Right lobe of liver (tissue), 6 donors: ENCODE measurements at regions not wholly inside any gene's neighbourhood (a gene's known extent, or its start where the extent isn't known, plus 50 kb on each side); places are given as distances from the start of the nearest gene placed in this dataset.
A peak's percentile ranks its signal among the peaks of the same experiment; 100 is the strongest.

ENCODE experiments used
- ATAC-seq, 4 donors: fragments of 200-7000 bp; cut with Tn5 transposase; one replicate each; pipeline ENCODE4 v1.9.1; 2020; ENCODE audit warnings: mild to moderate bottlenecking in 4 of 4, moderate library complexity in 4 of 4
- DNase-seq, 3 donors: peaks; one replicate each; pipeline ENCODE4 v3.0.0-alpha.2; 2020
- H3K27ac ChIP-seq, 3 donors: fragments of 200-600 bp; one replicate each; pipeline ENCODE4 v1.8.0; 2022
- H3K27me3 ChIP-seq, 2 donors: fragments of 200-600 bp; one replicate each; pipeline ENCODE4 v1.8.0; 2022
- H3K36me3 ChIP-seq, 4 donors: fragments of 200-600 bp; sonication (generic) in 1 of 4; one replicate each; pipeline versions ENCODE4 v1.5.1 to v1.8.0; 2017 to 2022; ENCODE audit warnings: control low read depth in 1 of 4
- H3K4me1 ChIP-seq, 4 donors: fragments of 200-600 bp; sonication (generic) in 1 of 4; one replicate each; pipeline versions ENCODE4 v1.5.1 to v1.8.0; 2017 to 2022; ENCODE audit warnings: control low read depth in 1 of 4
- H3K4me3 ChIP-seq, 3 donors: fragments of 200-600 bp; one replicate each; pipeline ENCODE4 v1.8.0; 2022
- H3K9me3 ChIP-seq, 4 donors: fragments of 200-600 bp; sonication (generic) in 1 of 4; one replicate each; pipeline versions ENCODE4 v1.5.1 to v1.8.0; 2017 to 2022; ENCODE audit warnings: control low read depth in 1 of 4
- CTCF ChIP-seq, 4 donors: fragments of 200-600 bp in 3 of 4; fragments of 450-650 bp in 1 of 4; IDR thresholded peaks; one replicate each; pipeline versions ENCODE4 v1.5.1 to v1.8.0; 2016 to 2022; ENCODE audit warnings: antibody characterized with exemption in 4 of 4, mild to moderate bottlenecking in 2 of 4
- POLR2A ChIP-seq: fragments of 450-650 bp; IDR thresholded peaks from one replicate; pipeline ENCODE4 v1.6.1; 2017; ENCODE audit warnings: antibody characterized with exemption, mild to moderate bottlenecking
- WGBS: methylation state at CpG from one replicate; pipeline ENCODE4 v1.1.6; 2018; ENCODE audit warnings: low coverage, low lambda C conversion rate; ENCODE audit not compliant: insufficient coverage; ENCODE audit errors: missing lambda C conversion rate; 5-methylcytosine and 5-hydroxymethylcytosine counted together
- intact Hi-C, 2 donors: fragments of 100-400 bp; cut with DNase I; formaldehyde crosslinking; loops; one replicate each; pipeline versions ENCODE4 v1.11.2 to v1.14.1; 2022
- donor health status: DM: no; HTN: yes; CAD: no.
- donor health status: DM: no; HTN: no; CAD: no.
- donor health status: DM: no; HTN: no; CAD: no.
- donor health status: DM: no; HTN: yes; CAD: no.
- donor health status: DM: no; HTN: yes; CAD: no.

GRCh38 chr6:112485827-112486212, 138.7 kb downstream of the RFPL4B start:
- H3K9me3 ChIP-seq: no peaks in the 10 kb centered on the region
- intact Hi-C loops: no loop called here
- 47% methylated on average over 1 of the region's 1 CpG for WGBS
- ATAC-seq: no peak
- no peaks in the 10 kb centered on the region for H3K27me3 ChIP-seq
- H3K36me3 ChIP-seq: no peaks in the 10 kb centered on the region
- H3K27ac ChIP-seq: no peak overlapping the region
- TF ChIP-seq POLR2A (no peak), CTCF (IDR thresholded peaks at IDR 0.05) (no peak)
- H3K4me3 ChIP-seq: no peak overlapping the region
- DNase-seq: no peak
- H3K4me1 ChIP-seq: no peaks in the 10 kb centered on the region

GRCh38 chr6:112486454-112486853, 139.3 kb downstream of the RFPL4B start:
- intact Hi-C loops: no loop called here
- no peak overlapping the region for H3K4me3 ChIP-seq
- no peaks in the 10 kb centered on the region for H3K27me3 ChIP-seq
- TF ChIP-seq POLR2A (no peak), CTCF (IDR thresholded peaks at IDR 0.05) (no peak)
- no peak for DNase-seq
- no peaks in the 10 kb centered on the region for H3K4me1 ChIP-seq
- 51% methylated on average over 3 of the region's 3 CpGs for WGBS
- ATAC-seq: no peak
- no peak overlapping the region for H3K27ac ChIP-seq
- no peaks in the 10 kb centered on the region for H3K9me3 ChIP-seq
- no peaks in the 10 kb centered on the region for H3K36me3 ChIP-seq

- no peak for DNase-seq
- Histone ChIP-seq H3K27ac (no peak overlapping the region), H3K27me3 (no peaks in the 10 kb centered on the region), H3K36me3 (no peaks in the 10 kb centered on the region), H3K4me1 (no peaks in the 10 kb centered on the region), H3K4me3 (no peak overlapping the region), H3K9me3 (no peaks in the 10 kb centered on the region)
- ATAC-seq: no peak
- TF ChIP-seq POLR2A: no peak
- no peak for TF ChIP-seq CTCF (IDR thresholded peaks at IDR 0.05)
- intact Hi-C loops: no loop called here
- 32% methylated on average over 2 of the region's 2 CpGs for WGBS
Measured at GRCh38 chr6:112488238-112488637, 141.1 kb downstream of the RFPL4B start.

GRCh38 chr6:112501705-112502104, 154.6 kb downstream of the RFPL4B start:
- no peaks in the 10 kb centered on the region for H3K36me3 ChIP-seq
- no peaks in the 10 kb centered on the region for H3K4me1 ChIP-seq
- TF ChIP-seq CTCF (IDR thresholded peaks at IDR 0.05) (no peak), POLR2A (no peak)
- no peak overlapping the region for H3K4me3 ChIP-seq
- H3K9me3 ChIP-seq: no peaks in the 10 kb centered on the region
- H3K27me3 ChIP-seq: no peaks in the 10 kb centered on the region
- 9% methylated on average over 5 of the region's 5 CpGs for WGBS
- H3K27ac ChIP-seq: no peak overlapping the region
- intact Hi-C loops: no loop called here
- ATAC-seq (no peak), DNase-seq (no peak)

GRCh38 chr6:112502351-112503090, 155.4 kb downstream of the RFPL4B start:
- no peak overlapping the region for H3K27ac ChIP-seq
- H3K4me3 ChIP-seq: no peak overlapping the region
- H3K9me3 ChIP-seq: no peaks in the 10 kb centered on the region
- H3K36me3 ChIP-seq: no peaks in the 10 kb centered on the region
- intact Hi-C loops: no loop called here
- ATAC-seq (no peak), DNase-seq (no peak)
- 56% methylated on average over 7 of the region's 7 CpGs for WGBS
- H3K4me1 ChIP-seq: no peaks in the 10 kb centered on the region
- no peaks in the 10 kb centered on the region for H3K27me3 ChIP-seq
- TF ChIP-seq POLR2A (no peak), CTCF (IDR thresholded peaks at IDR 0.05) (peak in 2 of 4 donors; percentile 11)
